ENCODE measurements at regions not wholly inside any gene's neighbourhood (a gene's known extent, or its start where the extent isn't known, plus 50 kb on each side); places are given as distances from the start of the nearest gene placed in this dataset.

DNA sequence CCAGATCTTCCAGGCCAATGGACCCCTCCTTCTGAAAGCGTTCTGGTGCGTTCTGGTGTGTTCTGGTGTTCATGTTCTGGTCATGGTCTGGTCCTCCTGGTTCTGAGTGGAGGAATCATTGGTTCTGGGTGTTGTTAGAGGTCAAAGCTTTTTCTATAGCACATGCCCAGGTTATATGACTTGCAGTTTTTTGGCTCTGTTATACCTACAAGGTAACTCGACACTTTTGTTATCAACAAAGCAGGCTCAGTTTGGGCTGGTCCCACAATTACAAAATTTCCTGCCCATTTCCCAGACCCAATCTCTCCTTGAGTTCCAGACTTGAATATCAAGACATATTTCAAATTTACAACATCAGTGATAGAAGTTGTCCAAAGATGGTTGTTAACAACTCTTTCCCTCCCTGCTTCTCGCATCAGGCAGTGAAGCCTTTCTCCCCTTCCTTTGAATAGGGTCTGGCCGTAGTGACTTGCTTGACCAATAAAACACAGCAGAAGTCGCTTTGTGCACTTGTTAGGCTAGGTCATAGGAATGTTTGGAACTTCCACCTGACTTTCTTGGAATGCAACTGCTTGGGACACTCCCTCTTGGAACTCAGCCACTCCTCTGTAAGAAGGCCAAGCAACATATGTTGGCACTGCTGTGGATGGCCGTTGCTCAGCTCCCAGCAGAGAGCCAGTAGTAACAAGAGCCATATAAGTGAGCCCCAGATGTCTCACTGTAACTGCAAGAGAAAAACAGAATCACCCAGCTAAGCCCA, 83.1 kb upstream of the STEAP1B start:
- H3F3A ChIP-seq (ENCODE audit: low read depth): no peaks in the 10 kb centered on the region
- no peaks in the 10 kb centered on the region for H3K79me2 ChIP-seq (ENCODE audit: low read depth)
- H4K20me1 ChIP-seq (ENCODE audit: low read depth): no peaks in the 10 kb centered on the region
- H3K27ac ChIP-seq: no peak overlapping the region
- no peaks in the 10 kb centered on the region for H3K9me3 ChIP-seq (ENCODE audit: low read depth)
- Mint-ChIP-seq H3K4me3 (no peak overlapping the region), H3K9me3 (no peaks in the 10 kb centered on the region), H3K27ac (no peak overlapping the region), H3K27me3 (ENCODE audit: insufficient read depth, low read depth) (peaks cover 2% of the 10 kb centered on the region), H3K36me3 (no peaks in the 10 kb centered on the region), H3K4me1 (peaks cover 6% of the 10 kb centered on the region)
- peak overlapping the region; percentile 32 for H2AFZ ChIP-seq (replicated peaks)
- no peak overlapping the region for H3K4me2 ChIP-seq
- no peaks in the 10 kb centered on the region for H3K27me3 ChIP-seq
- H3K9ac ChIP-seq: no peak overlapping the region
- H3K36me3 ChIP-seq: no peaks in the 10 kb centered on the region
- no peak for TF ChIP-seq EZH2phosphoT487 (IDR thresholded peaks at IDR 0.05)
- H3K4me1 ChIP-seq: peaks cover 7% of the 10 kb centered on the region
- H3K4me3 ChIP-seq: no peak overlapping the region
- peak; percentile 32 for DNase-seq (ENCODE audit: low spot score)

DNA sequence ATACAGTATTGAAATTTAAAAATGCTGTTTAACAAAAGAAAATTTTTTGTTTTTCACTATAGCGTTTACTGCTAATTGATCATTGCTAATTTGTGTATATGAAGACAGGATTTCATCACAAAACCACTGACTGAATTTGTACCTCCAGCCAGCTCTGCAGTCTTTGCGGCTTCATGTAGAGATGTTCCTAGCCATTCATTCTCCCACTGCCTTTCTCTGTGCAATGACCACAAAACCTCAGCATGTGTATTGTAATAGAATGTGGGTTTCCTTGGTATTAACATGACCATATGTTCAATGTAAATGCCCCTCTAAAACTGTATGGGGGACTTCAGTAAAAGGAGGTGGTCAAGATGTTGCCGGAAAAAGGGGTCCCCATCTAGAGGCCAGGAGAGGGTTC, 81.1 kb upstream of the STEAP1B start:
- no peak for DNase-seq (ENCODE audit: low spot score)
- Mint-ChIP-seq H3K4me3 (no peak overlapping the region), H3K27me3 (ENCODE audit: insufficient read depth, low read depth) (no peaks in the 10 kb centered on the region), H3K9me3 (no peaks in the 10 kb centered on the region), H3K36me3 (no peaks in the 10 kb centered on the region), H3K4me1 (no peaks in the 10 kb centered on the region), H3K27ac (no peak overlapping the region)
- Histone ChIP-seq H3K9ac (no peak overlapping the region), H2AFZ (replicated peaks) (no peak overlapping the region), H4K20me1 (ENCODE audit: low read depth) (no peaks in the 10 kb centered on the region), H3K4me2 (no peak overlapping the region), H3K9me3 (ENCODE audit: low read depth) (no peaks in the 10 kb centered on the region), H3K36me3 (no peaks in the 10 kb centered on the region), H3K27ac (no peak overlapping the region), H3F3A (ENCODE audit: low read depth) (no peaks in the 10 kb centered on the region), H3K79me2 (ENCODE audit: low read depth) (no peaks in the 10 kb centered on the region), H3K27me3 (no peaks in the 10 kb centered on the region), H3K4me3 (no peak overlapping the region), H3K4me1 (peaks cover 2% of the 10 kb centered on the region)
- TF ChIP-seq EZH2phosphoT487 (IDR thresholded peaks at IDR 0.05) (no peak), EZH2 (IDR thresholded peaks at IDR 0.05) (no peak), CTCF (IDR thresholded peaks at IDR 0.05) (no peak)

GRCh38 chr7:22579961-22580360, 80.0 kb upstream of the STEAP1B start:
- H3F3A ChIP-seq (ENCODE audit: low read depth): no peaks in the 10 kb centered on the region
- no peaks in the 10 kb centered on the region for H3K9me3 Mint-ChIP-seq
- H3K36me3 ChIP-seq: no peaks in the 10 kb centered on the region
- no peak overlapping the region for H3K27ac Mint-ChIP-seq
- no peaks in the 10 kb centered on the region for H3K4me1 Mint-ChIP-seq
- H3K79me2 ChIP-seq (ENCODE audit: low read depth): no peaks in the 10 kb centered on the region
- H3K4me1 ChIP-seq: no peaks in the 10 kb centered on the region
- H3K9me3 ChIP-seq (ENCODE audit: low read depth): no peaks in the 10 kb centered on the region
- no peaks in the 10 kb centered on the region for H3K27me3 Mint-ChIP-seq (ENCODE audit: insufficient read depth, low read depth)
- no peak for TF ChIP-seq CTCF (IDR thresholded peaks at IDR 0.05)
- TF ChIP-seq EZH2phosphoT487 (IDR thresholded peaks at IDR 0.05): no peak
- H4K20me1 ChIP-seq (ENCODE audit: low read depth): no peaks in the 10 kb centered on the region
- no peaks in the 10 kb centered on the region for H3K27me3 ChIP-seq
- H3K36me3 Mint-ChIP-seq: no peaks in the 10 kb centered on the region
- H3K4me2 ChIP-seq: no peak overlapping the region
- no peak overlapping the region for H3K9ac ChIP-seq
- no peak overlapping the region for H3K27ac ChIP-seq
- DNase-seq (ENCODE audit: low spot score): no peak
- H3K4me3 Mint-ChIP-seq: no peak overlapping the region
- no peak overlapping the region for H2AFZ ChIP-seq (replicated peaks)
- no peak overlapping the region for H3K4me3 ChIP-seq

DNA sequence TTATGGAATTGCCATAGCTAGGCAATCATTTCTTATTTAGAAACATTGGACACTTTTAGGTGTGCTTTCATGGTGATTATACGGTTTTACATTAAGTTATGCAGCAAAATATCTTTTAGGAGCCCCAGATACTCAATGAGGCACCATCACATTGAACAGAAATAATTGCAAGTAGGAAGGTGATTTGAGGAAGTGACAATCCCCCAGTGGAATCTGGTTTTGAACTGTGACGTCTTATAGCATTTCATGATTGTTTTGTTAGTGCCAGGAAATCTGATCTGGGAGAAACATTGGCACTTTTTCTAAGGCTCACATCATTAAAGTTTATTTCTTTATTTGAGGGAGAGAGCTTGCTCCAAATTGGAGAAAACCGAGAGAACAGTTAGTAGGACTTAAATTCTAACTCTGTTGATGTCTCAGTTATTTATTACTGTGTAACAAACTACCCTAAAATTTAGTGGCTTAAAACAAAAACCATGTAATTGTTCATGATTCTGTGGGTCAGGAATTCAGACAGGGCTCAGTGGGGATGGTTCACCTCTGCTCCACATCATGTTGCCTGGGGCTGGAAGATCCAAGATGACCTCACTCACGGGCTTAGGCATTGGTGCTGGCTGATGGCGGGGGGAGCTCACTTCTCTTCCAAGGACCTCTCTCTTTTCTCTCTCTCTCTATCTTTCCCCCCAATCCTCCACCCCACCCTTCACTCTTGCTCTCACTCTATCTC, 78.2 kb upstream of the STEAP1B start:
- Mint-ChIP-seq H3K27ac (no peak overlapping the region), H3K36me3 (no peaks in the 10 kb centered on the region), H3K27me3 (ENCODE audit: insufficient read depth, low read depth) (no peaks in the 10 kb centered on the region), H3K9me3 (no peaks in the 10 kb centered on the region), H3K4me3 (no peak overlapping the region), H3K4me1 (no peaks in the 10 kb centered on the region)
- Histone ChIP-seq H2AFZ (replicated peaks) (no peak overlapping the region), H3K27ac (no peak overlapping the region), H3K9ac (no peak overlapping the region), H3K9me3 (ENCODE audit: low read depth) (no peaks in the 10 kb centered on the region), H4K20me1 (ENCODE audit: low read depth) (no peaks in the 10 kb centered on the region), H3K79me2 (ENCODE audit: low read depth) (no peaks in the 10 kb centered on the region), H3F3A (ENCODE audit: low read depth) (no peaks in the 10 kb centered on the region), H3K4me2 (no peak overlapping the region), H3K27me3 (no peaks in the 10 kb centered on the region), H3K36me3 (no peaks in the 10 kb centered on the region), H3K4me3 (no peak overlapping the region), H3K4me1 (no peaks in the 10 kb centered on the region)
- TF ChIP-seq EZH2 (IDR thresholded peaks at IDR 0.05) (no peak), CTCF (IDR thresholded peaks at IDR 0.05) (no peak), EZH2phosphoT487 (IDR thresholded peaks at IDR 0.05) (no peak)
- DNase-seq (ENCODE audit: low spot score): no peak
